Large intestine (tissue), 3 donors: ENCODE measurements at regions not wholly inside any gene's neighbourhood (a gene's known extent, or its start where the extent isn't known, plus 50 kb on each side); places are given as distances from the start of the nearest gene placed in this dataset.

Experiments used
- DNase-seq, 2 donors: peaks; one replicate each; pipeline versions ENCODE4 v3.0.0 to v3.0.0-alpha.2; 2013
- H3K27ac ChIP-seq: one replicate; pipeline ENCODE4 v1.5.1; 2013; ENCODE audit warnings: low read length
- H3K27me3 ChIP-seq: 2 replicates; pipeline ENCODE4 v1.6.1; 2013; ENCODE audit warnings: low read length; ENCODE audit not compliant: control insufficient read depth, insufficient read depth
- H3K36me3 ChIP-seq: 2 replicates; pipeline ENCODE4 v1.6.1; 2013; ENCODE audit warnings: low read length; ENCODE audit not compliant: control insufficient read depth, insufficient read depth
- H3K4me1 ChIP-seq: one replicate; pipeline ENCODE4 v1.6.1; 2013; ENCODE audit warnings: low read length; ENCODE audit not compliant: control insufficient read depth, insufficient read depth
- H3K4me3 ChIP-seq: one replicate; pipeline ENCODE4 v1.5.1; 2013; ENCODE audit warnings: low read length
- H3K9me3 ChIP-seq: one replicate; pipeline ENCODE4 v1.6.1; 2013; ENCODE audit warnings: mild to moderate bottlenecking, low read depth, low read length, moderate library complexity; ENCODE audit not compliant: control insufficient read depth
- WGBS: methylation state at CpG from one replicate; pipeline ENCODE4 v1.1.5; 2013; ENCODE audit warnings: low lambda C conversion rate; ENCODE audit not compliant: insufficient coverage; 5-methylcytosine and 5-hydroxymethylcytosine counted together

- H3K27me3 ChIP-seq: peaks cover 16% of the 10 kb centered on the region
- no peaks in the 10 kb centered on the region for H3K36me3 ChIP-seq
- H3K27ac ChIP-seq: no peak overlapping the region
- H3K9me3 ChIP-seq: no peaks in the 10 kb centered on the region
- WGBS: no CpG with 5 or more reads among the region's 5 CpGs
- DNase-seq: no peak
- H3K4me3 ChIP-seq: no peak overlapping the region
- H3K4me1 ChIP-seq: no peaks in the 10 kb centered on the region
Measured at GRCh38 chr1:11374748-11375110, 101.7 kb downstream of the UBIAD1 start.

GRCh38 chr1:11377001-11377583 is 101.9 kb upstream of the DISP3 start:
- Histone ChIP-seq H3K4me3 (no peak overlapping the region), H3K27ac (no peak overlapping the region), H3K27me3 (peaks cover 25% of the 10 kb centered on the region), H3K4me1 (no peaks in the 10 kb centered on the region), H3K36me3 (no peaks in the 10 kb centered on the region), H3K9me3 (no peaks in the 10 kb centered on the region)
- DNase-seq: no peak
- WGBS: no CpG with 5 or more reads among the region's 9 CpGs

GRCh38 chr1:11377954-11378353 is 101.0 kb upstream of the DISP3 start:
- Histone ChIP-seq H3K27ac (no peak overlapping the region), H3K4me3 (no peak overlapping the region), H3K9me3 (no peaks in the 10 kb centered on the region), H3K27me3 (peaks cover 29% of the 10 kb centered on the region), H3K36me3 (no peaks in the 10 kb centered on the region), H3K4me1 (no peaks in the 10 kb centered on the region)
- DNase-seq: no peak
- no CpG with 5 or more reads among the region's 4 CpGs for WGBS

GRCh38 chr1:11379851-11380250 is 99.1 kb upstream of the DISP3 start:
- H3K4me3 ChIP-seq: no peak overlapping the region
- H3K9me3 ChIP-seq: no peaks in the 10 kb centered on the region
- H3K27ac ChIP-seq: no peak overlapping the region
- peaks cover 42% of the 10 kb centered on the region for H3K27me3 ChIP-seq
- no CpG with 5 or more reads among the region's 8 CpGs for WGBS
- DNase-seq: no peak
- H3K36me3 ChIP-seq: no peaks in the 10 kb centered on the region
- no peaks in the 10 kb centered on the region for H3K4me1 ChIP-seq

- Histone ChIP-seq H3K9me3 (no peaks in the 10 kb centered on the region), H3K4me1 (no peaks in the 10 kb centered on the region), H3K27ac (no peak overlapping the region), H3K27me3 (peaks cover 46% of the 10 kb centered on the region), H3K36me3 (no peaks in the 10 kb centered on the region), H3K4me3 (no peak overlapping the region)
- no peak for DNase-seq
- WGBS: 100% methylated on average over 1 of the region's 5 CpGs
Measured at GRCh38 chr1:11380500-11380899, 98.5 kb upstream of the DISP3 start.

- DNase-seq: no peak
- Histone ChIP-seq H3K27me3 (peaks cover 66% of the 10 kb centered on the region), H3K4me3 (no peak overlapping the region), H3K36me3 (no peaks in the 10 kb centered on the region), H3K9me3 (no peaks in the 10 kb centered on the region), H3K4me1 (no peaks in the 10 kb centered on the region), H3K27ac (no peak overlapping the region)
- no CpG with 5 or more reads among the region's 10 CpGs for WGBS
Measured at GRCh38 chr1:11383553-11384169, 95.3 kb upstream of the DISP3 start.

GRCh38 chr1:11384170-11384554 is 94.8 kb upstream of the DISP3 start:
- WGBS: no CpG with 5 or more reads among the region's 6 CpGs
- Histone ChIP-seq H3K27me3 (peaks cover 66% of the 10 kb centered on the region), H3K27ac (no peak overlapping the region), H3K4me3 (no peak overlapping the region), H3K4me1 (no peaks in the 10 kb centered on the region), H3K9me3 (no peaks in the 10 kb centered on the region), H3K36me3 (no peaks in the 10 kb centered on the region)
- no peak for DNase-seq

- no peak for DNase-seq
- H3K4me3 ChIP-seq: no peak overlapping the region
- no peak overlapping the region for H3K27ac ChIP-seq
- no peaks in the 10 kb centered on the region for H3K4me1 ChIP-seq
- H3K27me3 ChIP-seq: peaks cover 71% of the 10 kb centered on the region
- no CpG with 5 or more reads among the region's 6 CpGs for WGBS
- no peaks in the 10 kb centered on the region for H3K9me3 ChIP-seq
- H3K36me3 ChIP-seq: no peaks in the 10 kb centered on the region
Measured at GRCh38 chr1:11387829-11388228, 91.1 kb upstream of the DISP3 start.

GRCh38 chr1:11388617-11389016 is 90.3 kb upstream of the DISP3 start:
- no CpG with 5 or more reads among the region's 9 CpGs for WGBS
- no peaks in the 10 kb centered on the region for H3K9me3 ChIP-seq
- no peak overlapping the region for H3K4me3 ChIP-seq
- H3K27me3 ChIP-seq: peaks cover 71% of the 10 kb centered on the region
- no peaks in the 10 kb centered on the region for H3K4me1 ChIP-seq
- no peaks in the 10 kb centered on the region for H3K36me3 ChIP-seq
- no peak overlapping the region for H3K27ac ChIP-seq
- DNase-seq: no peak

GRCh38 chr1:11391327-11391726 is 87.6 kb upstream of the DISP3 start:
- Histone ChIP-seq H3K27ac (no peak overlapping the region), H3K9me3 (no peaks in the 10 kb centered on the region), H3K36me3 (no peaks in the 10 kb centered on the region), H3K4me1 (peaks cover 7% of the 10 kb centered on the region), H3K4me3 (no peak overlapping the region), H3K27me3 (peaks cover 60% of the 10 kb centered on the region)
- no peak for DNase-seq
- 87% methylated on average over 3 of the region's 7 CpGs for WGBS

- no peak overlapping the region for H3K27ac ChIP-seq
- H3K4me3 ChIP-seq: no peak overlapping the region
- no peak for DNase-seq
- no CpG with 5 or more reads among the region's 8 CpGs for WGBS
- peaks cover 7% of the 10 kb centered on the region for H3K4me1 ChIP-seq
- peaks cover 56% of the 10 kb centered on the region for H3K27me3 ChIP-seq
- H3K36me3 ChIP-seq: no peaks in the 10 kb centered on the region
- H3K9me3 ChIP-seq: no peaks in the 10 kb centered on the region
Measured at GRCh38 chr1:11391886-11392285, 87.1 kb upstream of the DISP3 start.
